ENCODE measurements at regions not wholly inside any gene's neighbourhood (a gene's known extent, or its start where the extent isn't known, plus 50 kb on each side); places are given as distances from the start of the nearest gene placed in this dataset.

GRCh38 chr15:98226149-98226548 is 265.6 kb downstream of the ARRDC4 start:
- Histone ChIP-seq H4K20me1 (ENCODE audit: low read length) (no peaks in the 10 kb centered on the region), H3F3A (ENCODE audit: low read length, unreplicated experiment) (no peaks in the 10 kb centered on the region), H3K4me2 (ENCODE audit: low read length) (no peak overlapping the region), H3K79me2 (ENCODE audit: low read length) (no peaks in the 10 kb centered on the region), H3K36me3 (ENCODE audit: low read depth, low read length) (no peaks in the 10 kb centered on the region), H2AFZ (ENCODE audit: low read length) (no peak overlapping the region), H3K27ac (ENCODE audit: low read length) (no peak overlapping the region), H3K4me3 (ENCODE audit: low read length) (no peak overlapping the region), H3K4me1 (ENCODE audit: insufficient read depth, low read length) (no peaks in the 10 kb centered on the region), H3K9me3 (ENCODE audit: low read length) (no peaks in the 10 kb centered on the region), H3K9me2 (replicated peaks; ENCODE audit: low read length) (no peaks in the 10 kb centered on the region), H3K27me3 (ENCODE audit: low read length) (peaks cover 6% of the 10 kb centered on the region; the same call in 1 of the 2 replicates), H3K9ac (ENCODE audit: low read length) (no peak overlapping the region)
- no TSS peak for BruUV-seq (replicated peaks)
- intact Hi-C loops (cut with micrococcal nuclease): no loop called here
- POLR2A ChIA-PET (ENCODE audit: unreplicated experiment): no interaction called here
- DNase-seq (no peak), ATAC-seq (no peak)
- TF ChIP-seq CTCF (conservative IDR thresholded peaks at IDR 0.05; ENCODE audit: low read depth, low read length) (no peak), EZH2 (IDR thresholded peaks at IDR 0.05; ENCODE audit: low read length, unreplicated experiment) (no peak), EZH2phosphoT487 (IDR thresholded peaks at IDR 0.05; ENCODE audit: borderline replicate concordance, low read length) (no peak)
- CTCF ChIA-PET: no interaction called here

GRCh38 chr15:98226578-98226977 is 266.1 kb downstream of the ARRDC4 start:
- Histone ChIP-seq H3K4me3 (ENCODE audit: low read length) (no peak overlapping the region), H3F3A (ENCODE audit: low read length, unreplicated experiment) (no peaks in the 10 kb centered on the region), H3K36me3 (ENCODE audit: low read depth, low read length) (no peaks in the 10 kb centered on the region), H3K9ac (ENCODE audit: low read length) (no peak overlapping the region), H3K27ac (ENCODE audit: low read length) (no peak overlapping the region), H2AFZ (ENCODE audit: low read length) (no peak overlapping the region), H3K9me3 (ENCODE audit: low read length) (no peaks in the 10 kb centered on the region), H3K9me2 (replicated peaks; ENCODE audit: low read length) (no peaks in the 10 kb centered on the region), H3K79me2 (ENCODE audit: low read length) (no peaks in the 10 kb centered on the region), H3K4me1 (ENCODE audit: insufficient read depth, low read length) (no peaks in the 10 kb centered on the region), H3K4me2 (ENCODE audit: low read length) (no peak overlapping the region), H3K27me3 (ENCODE audit: low read length) (peaks cover 6% of the 10 kb centered on the region; the same call in 1 of the 2 replicates), H4K20me1 (ENCODE audit: low read length) (no peaks in the 10 kb centered on the region)
- no TSS peak for BruUV-seq (replicated peaks)
- ATAC-seq: no peak
- CTCF ChIA-PET: no interaction called here
- no peak for TF ChIP-seq CTCF (conservative IDR thresholded peaks at IDR 0.05; ENCODE audit: low read depth, low read length)
- TF ChIP-seq EZH2phosphoT487 (IDR thresholded peaks at IDR 0.05; ENCODE audit: borderline replicate concordance, low read length): no peak
- TF ChIP-seq EZH2 (IDR thresholded peaks at IDR 0.05; ENCODE audit: low read length, unreplicated experiment): no peak
- DNase-seq: no peak
- intact Hi-C loops (cut with micrococcal nuclease): no loop called here
- POLR2A ChIA-PET (ENCODE audit: unreplicated experiment): no interaction called here

GRCh38 chr15:98228846-98229245 is 268.3 kb downstream of the ARRDC4 start:
- Histone ChIP-seq H3K36me3 (ENCODE audit: low read depth, low read length) (no peaks in the 10 kb centered on the region), H4K20me1 (ENCODE audit: low read length) (no peaks in the 10 kb centered on the region), H3K27me3 (ENCODE audit: low read length) (peaks cover 6% of the 10 kb centered on the region; the same call in 1 of the 2 replicates), H3K4me2 (ENCODE audit: low read length) (no peak overlapping the region), H3K4me1 (ENCODE audit: insufficient read depth, low read length) (no peaks in the 10 kb centered on the region), H3K27ac (ENCODE audit: low read length) (no peak overlapping the region), H2AFZ (ENCODE audit: low read length) (no peak overlapping the region), H3K9me3 (ENCODE audit: low read length) (no peaks in the 10 kb centered on the region), H3K79me2 (ENCODE audit: low read length) (no peaks in the 10 kb centered on the region), H3F3A (ENCODE audit: low read length, unreplicated experiment) (no peaks in the 10 kb centered on the region), H3K9me2 (replicated peaks; ENCODE audit: low read length) (no peaks in the 10 kb centered on the region), H3K9ac (ENCODE audit: low read length) (no peak overlapping the region), H3K4me3 (ENCODE audit: low read length) (no peak overlapping the region)
- TF ChIP-seq EZH2phosphoT487 (IDR thresholded peaks at IDR 0.05; ENCODE audit: borderline replicate concordance, low read length) (no peak), EZH2 (IDR thresholded peaks at IDR 0.05; ENCODE audit: low read length, unreplicated experiment) (no peak), CTCF (conservative IDR thresholded peaks at IDR 0.05; ENCODE audit: low read depth, low read length) (no peak)
- intact Hi-C loops (cut with micrococcal nuclease): no loop called here
- BruUV-seq (replicated peaks): no TSS peak
- ChIA-PET CTCF (no interaction called here), POLR2A (ENCODE audit: unreplicated experiment) (no interaction called here)
- DNase-seq (no peak), ATAC-seq (no peak)
